MCF 10A (cell line): ENCODE measurements at regions not wholly inside any gene's neighbourhood (a gene's known extent, or its start where the extent isn't known, plus 50 kb on each side); places are given as distances from the start of the nearest gene placed in this dataset.
A peak's percentile ranks its signal among the peaks of the same experiment; 100 is the strongest.

Experiments
- BruUV-seq: library from RNA; stranded (reverse); fragments of 400-500 nt; replicated peaks from 2 replicates; lab custom pipeline; 2021; lab: Mats Ljungman, UMichigan
- CTCF ChIA-PET: fragments of 300-600 bp; sonication (Branson Sonifier 250); formaldehyde crosslinking; extraction: SDS; loops from one replicate; lab custom pipeline; 2021; ENCODE audit warnings: antibody characterized with exemption, inconsistent platforms; lab: Yijun Ruan, JAX
- POLR2A ChIA-PET: fragments of 300-600, 350-650 bp; sonication (Branson Sonifier 250); formaldehyde crosslinking; extraction: SDS; loops from one replicate; lab custom pipeline; 2020; ENCODE audit warnings: antibody characterized with exemption, inconsistent platforms; lab: Yijun Ruan, JAX
- DNase-seq: peaks from one replicate; pipeline ENCODE4 v3.0.0-alpha.2; 2018; ENCODE audit not compliant: unreplicated experiment
- H3K27ac Mint-ChIP-seq: one replicate; pipeline ENCODE4 v1.8.0; 2022; ENCODE audit warnings: mild to moderate bottlenecking, low read depth, mixed read lengths; ENCODE audit not compliant: unreplicated experiment
- H3K27me3 Mint-ChIP-seq: one replicate; pipeline ENCODE4 v1.8.0; 2022; ENCODE audit warnings: mixed read lengths; ENCODE audit not compliant: insufficient read depth, unreplicated experiment
- H3K36me3 Mint-ChIP-seq: one replicate; pipeline ENCODE4 v1.8.0; 2022; ENCODE audit warnings: mild to moderate bottlenecking, moderate library complexity, mixed read lengths; ENCODE audit not compliant: insufficient read depth, unreplicated experiment
- H3K4me1 Mint-ChIP-seq: one replicate; pipeline ENCODE4 v1.8.0; 2022; ENCODE audit warnings: mixed read lengths; ENCODE audit not compliant: insufficient read depth, unreplicated experiment
- H3K4me3 Mint-ChIP-seq: one replicate; pipeline ENCODE4 v1.8.0; 2022; ENCODE audit warnings: mild to moderate bottlenecking, moderate library complexity, mixed read lengths; ENCODE audit not compliant: unreplicated experiment
- H3K9me3 Mint-ChIP-seq: one replicate; pipeline ENCODE4 v1.8.0; 2022; ENCODE audit warnings: mixed read lengths; ENCODE audit not compliant: unreplicated experiment
- CTCF ChIP-seq: fragments of 200-600 bp; IDR thresholded peaks from one replicate; pipeline ENCODE4 v1.8.0; 2022; ENCODE audit warnings: antibody characterized with exemption, mild to moderate bottlenecking; ENCODE audit not compliant: unreplicated experiment
- intact Hi-C: fragments of 100-400 bp; cut with micrococcal nuclease; formaldehyde crosslinking; loops from 2 replicates; pipeline ENCODE4 v1.14.1; 2022

- peak; percentile 45 for DNase-seq
- peak overlapping the region; percentile 5 for H3K4me3 Mint-ChIP-seq
- no peaks in the 10 kb centered on the region for H3K27me3 Mint-ChIP-seq
- H3K9me3 Mint-ChIP-seq, result no peaks in the 10 kb centered on the region
- intact Hi-C loops, result no loop called here
- TF ChIP-seq CTCF, result no peak
- ChIA-PET POLR2A (no interaction called here), CTCF (interaction anchor here (0.6 to 1.6 kb wide), 3 partner anchors 8 to 1132 kb away, joined by 3 read pairs; no protein-coding TSS in a partner anchor)
- H3K27ac Mint-ChIP-seq, result peak overlapping the region; percentile 98
- H3K4me1 Mint-ChIP-seq, result peaks cover 32% of the 10 kb centered on the region
- no TSS peak for BruUV-seq
- H3K36me3 Mint-ChIP-seq, result no peaks in the 10 kb centered on the region
Measured at GRCh38 chr5:30100929-30101328, 1092.6 kb upstream of the CDH6 start.

GRCh38 chr5:30100148-30100713, 1093.3 kb upstream of the CDH6 start:
- no peak for TF ChIP-seq CTCF
- H3K4me1 Mint-ChIP-seq, result peaks cover 27% of the 10 kb centered on the region
- H3K27me3 Mint-ChIP-seq, result no peaks in the 10 kb centered on the region
- BruUV-seq, result no TSS peak
- POLR2A ChIA-PET, result no interaction called here
- H3K36me3 Mint-ChIP-seq, result no peaks in the 10 kb centered on the region
- CTCF ChIA-PET, result interaction anchor here (1.6 kb wide), 1 partner anchor 60 kb away, joined by 3 read pairs; no protein-coding TSS in a partner anchor
- H3K27ac Mint-ChIP-seq, result peak overlapping the region; percentile 98
- H3K4me3 Mint-ChIP-seq, result peak overlapping the region; percentile 63
- H3K9me3 Mint-ChIP-seq, result no peaks in the 10 kb centered on the region
- DNase-seq, result peak; percentile 16
- intact Hi-C loops, result no loop called here

DNA sequence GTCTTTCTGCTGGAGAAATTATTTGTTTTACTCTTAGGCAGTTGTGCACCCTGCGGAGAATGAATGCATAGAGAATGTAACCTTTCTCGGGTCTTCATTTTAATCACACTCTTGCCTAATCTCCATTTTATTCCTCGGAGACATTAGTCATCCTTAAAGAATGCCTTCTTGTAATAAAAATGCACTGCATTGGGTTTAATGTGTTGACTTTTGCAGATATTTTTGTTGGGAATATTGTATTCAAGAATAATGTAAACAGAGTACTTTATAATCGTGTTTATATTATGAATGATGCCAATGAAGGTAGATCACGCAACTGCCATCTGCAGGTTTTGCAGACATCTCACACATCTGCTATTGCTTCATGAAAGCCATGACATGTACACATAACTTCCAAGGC, 1093.9 kb upstream of the CDH6 start:
- Mint-ChIP-seq H3K27ac (peak overlapping the region; percentile 98), H3K4me1 (peaks cover 27% of the 10 kb centered on the region), H3K36me3 (no peaks in the 10 kb centered on the region), H3K9me3 (no peaks in the 10 kb centered on the region), H3K27me3 (no peaks in the 10 kb centered on the region), H3K4me3 (peak overlapping the region; percentile 63)
- ChIA-PET POLR2A (no interaction called here), CTCF (interaction anchor here (0.5 to 1.6 kb wide), 2 partner anchors 60 to 1201 kb away, joined by 3 to 4 read pairs; no protein-coding TSS in a partner anchor)
- peak; percentile 91 for DNase-seq
- no TSS peak for BruUV-seq
- TF ChIP-seq CTCF, result no peak
- intact Hi-C loops, result no loop called here

DNA sequence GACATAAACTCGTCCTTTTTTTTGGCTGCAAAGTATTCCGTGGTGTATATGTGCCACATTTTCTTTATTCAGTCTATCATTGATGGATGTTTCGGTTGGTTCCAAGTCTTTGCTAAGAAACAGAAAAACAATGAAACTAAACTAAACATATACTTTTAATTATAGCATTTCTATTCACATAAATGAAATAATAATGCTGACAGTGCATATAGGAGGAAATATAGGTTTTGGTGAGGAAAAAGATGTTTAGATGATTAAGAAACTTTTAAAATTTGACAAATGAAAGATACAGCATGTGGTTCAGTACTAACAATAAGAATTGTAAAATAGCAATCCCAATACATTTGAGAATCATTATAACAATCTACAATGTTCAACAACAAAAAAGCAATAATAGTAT, 1094.5 kb upstream of the CDH6 start:
- POLR2A ChIA-PET, result no interaction called here
- H3K27ac Mint-ChIP-seq, result peak overlapping the region; percentile 98

More for the DNA sequence above, 1094.5 kb upstream of the CDH6 start:
- peaks cover 25% of the 10 kb centered on the region for H3K4me1 Mint-ChIP-seq
- BruUV-seq, result no TSS peak
- H3K9me3 Mint-ChIP-seq, result no peaks in the 10 kb centered on the region
- no peak for TF ChIP-seq CTCF
- intact Hi-C loops, result no loop called here
- CTCF ChIA-PET, result no interaction called here
- DNase-seq, result no peak
- H3K36me3 Mint-ChIP-seq, result no peaks in the 10 kb centered on the region
- no peaks in the 10 kb centered on the region for H3K27me3 Mint-ChIP-seq
- no peak overlapping the region for H3K4me3 Mint-ChIP-seq
